Trophoblast cell (in vitro differentiated cells and primary cell): ENCODE measurements at regions not wholly inside any gene's neighbourhood (a gene's known extent, or its start where the extent isn't known, plus 50 kb on each side); places are given as distances from the start of the nearest gene placed in this dataset.

Source experiments
- DNase-seq, 2 donors: peaks; one replicate each; pipeline ENCODE4 v3.0.0-alpha.2; 2016
- H2AFZ ChIP-seq: 2 replicates; pipeline ENCODE4 v1.6.1; 2013; ENCODE audit warnings: low read length, moderate library complexity, mild to moderate bottlenecking; ENCODE audit not compliant: insufficient read depth, poor library complexity
- H2AK5ac ChIP-seq: 2 replicates; pipeline ENCODE4 v1.6.1; 2013; ENCODE audit warnings: mild to moderate bottlenecking, low read length
- H2BK120ac ChIP-seq: 2 replicates; pipeline ENCODE4 v1.6.1; 2013; ENCODE audit warnings: low read length, mild to moderate bottlenecking, moderate library complexity; ENCODE audit not compliant: insufficient read depth, poor library complexity
- H2BK12ac ChIP-seq: 2 replicates; pipeline ENCODE4 v1.6.1; 2013; ENCODE audit warnings: mild to moderate bottlenecking, low read length, moderate library complexity
- H2BK5ac ChIP-seq: 2 replicates; pipeline ENCODE4 v1.6.1; 2013; ENCODE audit warnings: low read length, low read depth, moderate library complexity, mild to moderate bottlenecking; ENCODE audit not compliant: poor library complexity
- H3K14ac ChIP-seq: 2 replicates; pipeline ENCODE4 v1.6.1; 2013; ENCODE audit warnings: mild to moderate bottlenecking, low read length
- H3K18ac ChIP-seq: 2 replicates; pipeline ENCODE4 v1.6.1; 2013; ENCODE audit warnings: mild to moderate bottlenecking, low read length
- H3K23ac ChIP-seq: 2 replicates; pipeline ENCODE4 v1.6.1; 2013; ENCODE audit warnings: low read length
- H3K27ac ChIP-seq: 2 replicates; pipeline ENCODE4 v1.5.1; 2013; ENCODE audit warnings: low read depth, mild to moderate bottlenecking, inconsistent platforms, low read length, moderate library complexity
- H3K27me3 ChIP-seq: 2 replicates; pipeline ENCODE4 v1.6.1; 2013; ENCODE audit warnings: inconsistent platforms, mild to moderate bottlenecking, low read length, moderate library complexity; ENCODE audit not compliant: insufficient read depth
- H3K36me3 ChIP-seq, 2 experiments: 1 replicate in 1 of 2; 2 replicates in 1 of 2; pipeline ENCODE4 v1.6.1; 2013; ENCODE audit warnings: low read length in 2 of 2, mild to moderate bottlenecking in 2 of 2, moderate library complexity in 1 of 2; ENCODE audit not compliant: insufficient read depth in 2 of 2, control insufficient read depth in 1 of 2
- H3K4ac ChIP-seq: 2 replicates; pipeline ENCODE4 v1.6.1; 2013; ENCODE audit warnings: low read depth, mild to moderate bottlenecking, low read length, moderate library complexity
- H3K4me1 ChIP-seq, 2 experiments: 1 replicate in 1 of 2; 2 replicates in 1 of 2; pipeline ENCODE4 v1.6.1; 2013; ENCODE audit warnings: low read length in 2 of 2, mild to moderate bottlenecking in 2 of 2, moderate library complexity in 1 of 2; ENCODE audit not compliant: insufficient read depth in 2 of 2, control insufficient read depth in 1 of 2
- H3K4me2 ChIP-seq: 2 replicates; pipeline ENCODE4 v1.6.1; 2013; ENCODE audit warnings: inconsistent platforms, mild to moderate bottlenecking, low read length, moderate library complexity
- H3K4me3 ChIP-seq: 2 replicates; pipeline ENCODE4 v1.5.1; 2013; ENCODE audit warnings: mild to moderate bottlenecking, low read depth, low read length, inconsistent platforms
- H3K79me1 ChIP-seq: one replicate; pipeline ENCODE4 v1.6.1; 2013; ENCODE audit warnings: low read length
- H3K79me2 ChIP-seq: 2 replicates; pipeline ENCODE4 v1.6.1; 2013; ENCODE audit warnings: low read length, mild to moderate bottlenecking; ENCODE audit not compliant: control insufficient read depth, insufficient read depth, poor library complexity
- H3K9ac ChIP-seq: 2 replicates; pipeline ENCODE4 v1.6.1; 2013; ENCODE audit warnings: mild to moderate bottlenecking, low read length
- H3K9me3 ChIP-seq: 2 replicates; pipeline ENCODE4 v1.6.1; 2013; ENCODE audit warnings: low read depth, mild to moderate bottlenecking, control low read depth, inconsistent platforms, low read length; ENCODE audit not compliant: insufficient read depth
- H4K12ac ChIP-seq: 2 replicates; pipeline ENCODE4 v1.6.1; 2013; ENCODE audit warnings: low read depth, mild to moderate bottlenecking, low read length, moderate library complexity
- H4K8ac ChIP-seq: 2 replicates; pipeline ENCODE4 v1.6.1; 2013; ENCODE audit warnings: low read depth, mild to moderate bottlenecking, low read length, moderate library complexity
- H4K91ac ChIP-seq: one replicate; pipeline ENCODE4 v1.6.1; 2013; ENCODE audit warnings: low read depth, mild to moderate bottlenecking, low read length, moderate library complexity
- WGBS: extraction: QIAGEN DNeasy Blood & Tissue Kit; methylation state at CpG from one replicate; pipeline ENCODE4 v1.1.7; 2013; ENCODE audit warnings: missing lambda C conversion rate; ENCODE audit not compliant: insufficient read length, insufficient coverage; ENCODE audit errors: extremely low coverage; 5-methylcytosine and 5-hydroxymethylcytosine counted together

GRCh38 chr6:14498748-14499147 lies 381.2 kb downstream of the CD83 start:
- H3K79me2 ChIP-seq, result no peaks in the 10 kb centered on the region
- H3K9ac ChIP-seq, result no peak overlapping the region
- no peak overlapping the region for H4K8ac ChIP-seq
- no peak overlapping the region for H3K14ac ChIP-seq
- no peak overlapping the region for H3K4ac ChIP-seq
- no peak overlapping the region for H2BK120ac ChIP-seq
- WGBS, result no CpG with 5 or more reads among the region's 1 CpG
- no peak overlapping the region for H4K12ac ChIP-seq
- H3K4me2 ChIP-seq, result no peak overlapping the region
- no peak overlapping the region for H3K27ac ChIP-seq
- H2BK12ac ChIP-seq, result no peak overlapping the region
- H3K27me3 ChIP-seq, result no peaks in the 10 kb centered on the region
- H2AK5ac ChIP-seq, result no peak overlapping the region
- no peak overlapping the region for H2AFZ ChIP-seq
- H2BK5ac ChIP-seq, result no peak overlapping the region
- no peak overlapping the region for H3K18ac ChIP-seq
- no peak overlapping the region for H3K4me3 ChIP-seq
- H3K23ac ChIP-seq, result no peak overlapping the region
- H4K91ac ChIP-seq, result no peak overlapping the region
- no peak for DNase-seq
- H3K4me1 ChIP-seq, result no peaks in the 10 kb centered on the region
- H3K36me3 ChIP-seq, result no peaks in the 10 kb centered on the region
- H3K79me1 ChIP-seq, result no peaks in the 10 kb centered on the region
- H3K9me3 ChIP-seq, result no peaks in the 10 kb centered on the region

GRCh38 chr6:14499309-14499708 lies 381.7 kb downstream of the CD83 start:
- H3K27ac ChIP-seq, result no peak overlapping the region
- no peaks in the 10 kb centered on the region for H3K79me1 ChIP-seq
- no peaks in the 10 kb centered on the region for H3K79me2 ChIP-seq
- no peak overlapping the region for H4K91ac ChIP-seq
- no peak overlapping the region for H2AK5ac ChIP-seq
- H4K8ac ChIP-seq, result no peak overlapping the region
- H3K14ac ChIP-seq, result no peak overlapping the region
- no peaks in the 10 kb centered on the region for H3K4me1 ChIP-seq
- no peaks in the 10 kb centered on the region for H3K9me3 ChIP-seq
- no peak overlapping the region for H3K4me2 ChIP-seq
- H2BK5ac ChIP-seq, result no peak overlapping the region
- no peaks in the 10 kb centered on the region for H3K36me3 ChIP-seq
- no peak overlapping the region for H2AFZ ChIP-seq
- WGBS, result no CpG with 5 or more reads among the region's 4 CpGs
- no peak overlapping the region for H2BK12ac ChIP-seq
- no peak overlapping the region for H4K12ac ChIP-seq
- DNase-seq, result no peak
- H3K4me3 ChIP-seq, result no peak overlapping the region
- H3K23ac ChIP-seq, result no peak overlapping the region
- H3K27me3 ChIP-seq, result no peaks in the 10 kb centered on the region
- no peak overlapping the region for H3K4ac ChIP-seq
- H3K18ac ChIP-seq, result no peak overlapping the region
- H2BK120ac ChIP-seq, result no peak overlapping the region
- no peak overlapping the region for H3K9ac ChIP-seq

- Histone ChIP-seq H3K27ac (no peak overlapping the region), H2AFZ (no peak overlapping the region), H2AK5ac (no peak overlapping the region), H4K8ac (no peak overlapping the region), H3K4me3 (no peak overlapping the region), H3K79me2 (no peaks in the 10 kb centered on the region), H3K27me3 (no peaks in the 10 kb centered on the region), H3K18ac (no peak overlapping the region), H3K79me1 (no peaks in the 10 kb centered on the region), H3K4me1 (no peaks in the 10 kb centered on the region), H3K9ac (no peak overlapping the region), H2BK12ac (no peak overlapping the region), H3K4ac (no peak overlapping the region), H4K12ac (no peak overlapping the region), H3K14ac (no peak overlapping the region), H3K9me3 (no peaks in the 10 kb centered on the region), H3K36me3 (no peaks in the 10 kb centered on the region), H2BK120ac (no peak overlapping the region), H4K91ac (no peak overlapping the region), H3K4me2 (no peak overlapping the region), H3K23ac (no peak overlapping the region), H2BK5ac (no peak overlapping the region)
- peak; percentile 60 to 86 for DNase-seq
- WGBS, result no CpG with 5 or more reads among the region's 10 CpGs
Observed at GRCh38 chr6:14499841-14500240, 382.3 kb downstream of the CD83 start.

GRCh38 chr6:14500809-14501208 lies 383.2 kb downstream of the CD83 start:
- no peaks in the 10 kb centered on the region for H3K79me1 ChIP-seq
- H3K9me3 ChIP-seq, result no peaks in the 10 kb centered on the region
- no CpG with 5 or more reads among the region's 2 CpGs for WGBS
- no peak overlapping the region for H3K14ac ChIP-seq
- H3K79me2 ChIP-seq, result no peaks in the 10 kb centered on the region
- no peak overlapping the region for H3K9ac ChIP-seq
- H4K8ac ChIP-seq, result no peak overlapping the region
- no peaks in the 10 kb centered on the region for H3K4me1 ChIP-seq
- DNase-seq, result no peak
- H3K27ac ChIP-seq, result no peak overlapping the region
- H4K12ac ChIP-seq, result no peak overlapping the region
- no peak overlapping the region for H3K23ac ChIP-seq
- no peaks in the 10 kb centered on the region for H3K27me3 ChIP-seq
- no peak overlapping the region for H2BK5ac ChIP-seq
- H3K18ac ChIP-seq, result no peak overlapping the region
- no peaks in the 10 kb centered on the region for H3K36me3 ChIP-seq
- no peak overlapping the region for H3K4me3 ChIP-seq
- no peak overlapping the region for H3K4me2 ChIP-seq
- no peak overlapping the region for H2AK5ac ChIP-seq
- H4K91ac ChIP-seq, result no peak overlapping the region
- no peak overlapping the region for H2BK12ac ChIP-seq
- H2BK120ac ChIP-seq, result no peak overlapping the region
- no peak overlapping the region for H2AFZ ChIP-seq
- no peak overlapping the region for H3K4ac ChIP-seq
